ENCODE measurements at regions not wholly inside any gene's neighbourhood (a gene's known extent, or its start where the extent isn't known, plus 50 kb on each side); places are given as distances from the start of the nearest gene placed in this dataset.

GRCh38 chr5:20680718-20681302 is 692.8 kb upstream of the CDH18 start:
- TF ChIP-seq CTCF (IDR thresholded peaks at IDR 0.05) (no peak), EZH2 (IDR thresholded peaks at IDR 0.05) (no peak)

Data from neural progenitor cell (in vitro differentiated cells).